ENCODE measurements at regions not wholly inside any gene's neighbourhood (a gene's known extent, or its start where the extent isn't known, plus 50 kb on each side); places are given as distances from the start of the nearest gene placed in this dataset.

GRCh38 chr6:97663252-97663651 lies 380.2 kb upstream of the MMS22L start:
- TF ChIP-seq CTCF (IDR thresholded peaks at IDR 0.05) = no peak
- no peak for TF ChIP-seq POLR2A (IDR thresholded peaks at IDR 0.05)
